IPS DF 6.9 (cell line): ENCODE measurements at regions not wholly inside any gene's neighbourhood (a gene's known extent, or its start where the extent isn't known, plus 50 kb on each side); places are given as distances from the start of the nearest gene placed in this dataset.

Source experiments
- DNase-seq: peaks from one replicate; pipeline ENCODE4 v3.0.0-alpha.2; 2013; ENCODE audit warnings: low read depth, low spot score
- H3K27ac ChIP-seq: one replicate; pipeline ENCODE4 v1.5.1; 2013; ENCODE audit warnings: low read length, control low read depth
- H3K27me3 ChIP-seq: 2 replicates; pipeline ENCODE4 v1.6.1; 2013; ENCODE audit warnings: mild to moderate bottlenecking, low read length; ENCODE audit not compliant: control insufficient read depth, insufficient read depth
- H3K36me3 ChIP-seq: 2 replicates; pipeline ENCODE4 v1.6.1; 2013; ENCODE audit warnings: low read length; ENCODE audit not compliant: control insufficient read depth, insufficient read depth
- H3K4me1 ChIP-seq: 2 replicates; pipeline ENCODE4 v1.6.1; 2013; ENCODE audit warnings: low read length; ENCODE audit not compliant: control insufficient read depth, insufficient read depth
- H3K4me3 ChIP-seq: 2 replicates; pipeline ENCODE4 v1.5.1; 2013; ENCODE audit warnings: mild to moderate bottlenecking, low read length
- H3K9me3 ChIP-seq: 2 replicates; pipeline ENCODE4 v1.6.1; 2013; ENCODE audit warnings: low read length, inconsistent platforms; ENCODE audit not compliant: control insufficient read depth, insufficient read depth
- WGBS: extraction: QIAGEN DNeasy Blood & Tissue Kit; methylation state at CpG from one replicate; pipeline ENCODE4 v1.1.7; 2013; ENCODE audit warnings: mixed read lengths, missing lambda C conversion rate; ENCODE audit not compliant: insufficient read length, insufficient coverage; 5-methylcytosine and 5-hydroxymethylcytosine counted together

DNA sequence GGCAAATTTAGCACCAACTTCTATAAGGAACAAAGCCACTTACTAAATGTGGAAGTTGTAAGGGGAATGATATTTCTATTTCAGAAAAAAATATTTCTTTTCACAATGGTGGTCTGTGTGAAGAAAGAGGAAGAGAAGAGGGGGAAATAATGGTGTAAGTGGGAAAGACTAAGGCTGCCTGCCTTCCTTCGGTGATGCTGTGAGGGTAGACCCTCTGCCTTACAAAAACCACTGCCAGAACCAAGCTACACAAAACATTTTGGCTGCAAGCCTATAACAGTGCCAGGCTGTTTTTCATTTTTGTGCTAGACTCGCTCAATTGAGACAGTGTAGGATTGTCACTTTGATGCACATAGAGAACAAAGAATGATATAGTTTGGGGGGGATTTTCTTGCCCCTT, 286.6 kb downstream of the ZEB2 start:
- Histone ChIP-seq H3K4me1 (no peaks in the 10 kb centered on the region; the same call in 1 of the 2 replicates), H3K4me3 (no peak overlapping the region), H3K36me3 (no peaks in the 10 kb centered on the region), H3K27ac (no peak overlapping the region), H3K27me3 (no peaks in the 10 kb centered on the region), H3K9me3 (no peaks in the 10 kb centered on the region)
- DNase-seq, result no peak
- no CpG with 5 or more reads among the region's 2 CpGs for WGBS

DNA sequence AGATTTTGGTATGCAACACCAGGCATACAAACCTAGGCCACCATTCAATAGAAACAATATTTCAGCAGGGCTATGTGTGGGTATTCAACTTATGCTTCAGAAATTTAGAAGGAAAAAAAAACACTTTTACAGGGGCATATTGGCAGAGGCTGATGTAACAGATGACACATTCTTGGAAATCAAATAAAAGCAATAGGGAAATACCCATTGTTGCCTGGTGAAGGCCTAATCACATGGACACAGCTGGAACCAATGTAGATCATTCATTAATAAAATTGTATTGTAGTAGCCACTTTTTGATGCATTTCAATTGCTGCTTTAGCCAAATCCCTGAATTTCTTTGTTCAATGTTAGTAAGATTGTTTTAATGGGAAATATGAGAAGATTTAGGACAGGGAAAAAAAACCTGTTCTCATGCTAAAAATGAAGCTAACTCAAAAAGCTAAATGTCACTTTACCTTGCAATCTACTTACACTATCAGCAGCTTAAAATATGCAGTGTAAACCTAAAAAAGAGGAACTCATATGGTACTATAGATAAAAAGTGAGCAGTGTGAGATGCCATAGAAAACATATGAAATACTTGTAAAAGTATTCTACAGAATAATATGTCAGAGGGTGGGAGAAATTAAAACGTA, 289.4 kb downstream of the ZEB2 start:
- no peak for DNase-seq
- Histone ChIP-seq H3K4me1 (no peaks in the 10 kb centered on the region; the same call in 1 of the 2 replicates), H3K36me3 (no peaks in the 10 kb centered on the region), H3K27me3 (no peaks in the 10 kb centered on the region), H3K27ac (no peak overlapping the region), H3K4me3 (no peak overlapping the region), H3K9me3 (no peaks in the 10 kb centered on the region)
- no CpG with 5 or more reads among the region's 1 CpG for WGBS

DNA sequence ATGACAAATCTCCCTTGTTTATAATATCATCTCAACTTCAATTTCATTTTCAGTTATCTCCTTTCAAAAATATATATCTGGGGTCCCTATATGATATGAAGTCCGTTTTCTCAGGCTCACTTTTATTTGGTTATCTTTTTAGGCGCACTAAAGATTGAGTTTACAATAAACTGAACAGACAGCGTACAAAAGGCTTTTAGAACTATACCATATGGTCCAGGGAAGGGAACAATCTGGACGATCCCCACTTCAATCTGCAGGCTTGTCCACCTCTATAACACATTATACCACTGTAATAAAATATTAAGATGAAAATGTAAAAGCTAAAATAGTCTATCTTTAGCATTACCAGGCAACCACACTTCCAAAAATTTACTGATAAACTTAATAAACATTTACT, 289.9 kb downstream of the ZEB2 start:
- Histone ChIP-seq H3K9me3 (no peaks in the 10 kb centered on the region), H3K4me3 (no peak overlapping the region), H3K27ac (no peak overlapping the region), H3K27me3 (no peaks in the 10 kb centered on the region), H3K4me1 (no peaks in the 10 kb centered on the region; the same call in 1 of the 2 replicates), H3K36me3 (no peaks in the 10 kb centered on the region)
- DNase-seq, result no peak
- WGBS, result no CpG with 5 or more reads among the region's 4 CpGs

DNA sequence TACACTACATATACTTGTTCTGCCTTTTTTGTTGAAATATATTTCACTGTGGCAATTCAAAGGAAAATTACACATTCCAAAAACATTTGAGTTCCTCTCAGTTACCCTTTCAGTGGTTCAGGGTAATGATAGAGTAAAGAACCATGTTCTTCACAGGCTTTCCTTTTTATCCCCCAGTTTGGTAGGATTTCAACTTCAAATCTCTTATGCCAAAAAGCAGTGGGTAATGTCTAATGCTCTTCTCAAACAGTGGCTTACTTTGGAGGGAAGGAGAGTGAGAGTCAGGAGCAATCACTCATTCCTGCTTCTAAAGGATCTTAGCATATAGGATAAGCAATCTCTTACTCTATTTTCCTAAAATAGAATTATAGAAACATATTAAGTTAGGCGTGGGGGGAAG, 290.6 kb downstream of the ZEB2 start:
- no peaks in the 10 kb centered on the region for H3K9me3 ChIP-seq
- no peaks in the 10 kb centered on the region for H3K27me3 ChIP-seq
- H3K4me3 ChIP-seq, result no peak overlapping the region
- no peak overlapping the region for H3K27ac ChIP-seq
- no peaks in the 10 kb centered on the region for H3K36me3 ChIP-seq
- DNase-seq, result no peak
- no peaks in the 10 kb centered on the region for H3K4me1 ChIP-seq
- no CpG with 5 or more reads among the region's 1 CpG for WGBS

DNA sequence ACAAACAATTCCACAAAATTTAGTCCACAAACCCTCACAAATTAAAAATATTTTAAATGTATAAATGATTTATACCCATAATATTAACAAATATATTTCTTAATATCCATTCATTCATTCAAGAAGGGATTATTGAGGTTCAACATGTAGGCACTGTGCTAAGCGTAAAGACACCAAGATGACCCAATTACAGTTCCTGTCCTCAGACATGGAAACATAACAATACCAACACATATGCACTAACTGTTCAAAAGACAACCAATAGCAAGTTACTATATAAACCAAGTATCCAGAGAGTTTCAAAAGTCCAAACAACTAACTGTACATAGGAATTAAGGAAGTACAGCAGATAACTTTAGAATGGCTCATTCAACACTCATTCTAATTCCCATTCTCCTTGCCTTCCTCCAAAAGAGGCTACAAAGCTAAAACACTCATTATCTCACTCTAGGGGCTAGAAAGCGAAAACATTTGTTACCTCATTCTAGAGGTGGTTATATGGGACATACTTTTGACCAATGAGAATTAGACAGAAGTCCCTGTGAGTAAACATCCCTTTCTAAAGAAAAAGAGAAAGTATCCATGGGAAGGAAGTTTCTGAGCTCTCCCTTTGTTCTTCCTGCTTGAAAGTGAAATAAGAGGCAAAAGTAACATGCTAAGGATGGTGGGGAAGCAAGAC, 292.4 kb downstream of the ZEB2 start:
- Histone ChIP-seq H3K27ac (no peak overlapping the region), H3K36me3 (no peaks in the 10 kb centered on the region), H3K4me3 (no peak overlapping the region), H3K9me3 (no peaks in the 10 kb centered on the region), H3K4me1 (no peaks in the 10 kb centered on the region), H3K27me3 (no peaks in the 10 kb centered on the region)
- no peak for DNase-seq
- no CpG with 5 or more reads among the region's 2 CpGs for WGBS

DNA sequence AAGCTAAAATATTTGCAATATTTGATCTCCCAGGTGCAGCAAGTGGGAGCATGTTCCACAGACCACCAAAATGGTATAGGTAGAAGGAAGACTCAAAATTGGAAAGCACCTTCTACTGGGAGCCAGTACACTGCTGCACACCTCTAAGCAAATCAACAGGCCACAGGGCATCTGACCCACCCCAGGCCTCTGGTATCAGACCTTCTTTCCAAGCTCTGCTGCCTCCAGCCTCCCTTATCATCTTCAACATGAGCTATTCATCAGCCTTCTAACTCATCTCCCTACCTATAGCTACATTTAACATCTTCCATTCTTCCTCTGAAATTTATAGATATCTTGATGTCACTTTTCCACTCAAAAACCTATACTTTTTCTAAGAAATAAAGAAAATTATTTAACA, 294.8 kb downstream of the ZEB2 start:
- no peak for DNase-seq
- H3K4me1 ChIP-seq, result no peaks in the 10 kb centered on the region
- H3K36me3 ChIP-seq, result no peaks in the 10 kb centered on the region
- H3K27me3 ChIP-seq, result no peaks in the 10 kb centered on the region
- H3K9me3 ChIP-seq, result no peaks in the 10 kb centered on the region
- no peak overlapping the region for H3K27ac ChIP-seq
- no peak overlapping the region for H3K4me3 ChIP-seq

DNA sequence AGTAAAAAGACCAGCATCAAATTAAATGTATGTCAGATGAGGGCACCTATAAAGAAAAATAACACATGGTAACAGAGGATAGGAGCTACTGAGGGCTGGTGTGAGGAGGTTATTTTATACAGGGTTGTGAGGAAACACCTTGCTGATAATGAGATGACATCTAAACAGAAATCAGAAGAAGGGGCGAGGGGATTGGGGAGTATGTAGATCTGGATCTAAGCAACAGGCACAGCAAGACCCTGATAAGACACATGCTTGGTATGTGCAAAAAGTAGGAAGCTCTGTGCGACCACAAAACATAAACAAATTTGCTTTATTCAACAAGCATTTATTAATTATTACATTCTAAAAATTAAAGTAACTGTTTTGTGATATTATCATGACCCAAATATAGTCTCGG, 295.4 kb downstream of the ZEB2 start:
- no peak for DNase-seq
- no CpG with 5 or more reads among the region's 3 CpGs for WGBS
- Histone ChIP-seq H3K4me3 (no peak overlapping the region), H3K27ac (no peak overlapping the region), H3K27me3 (no peaks in the 10 kb centered on the region), H3K9me3 (no peaks in the 10 kb centered on the region), H3K4me1 (no peaks in the 10 kb centered on the region), H3K36me3 (no peaks in the 10 kb centered on the region)

DNA sequence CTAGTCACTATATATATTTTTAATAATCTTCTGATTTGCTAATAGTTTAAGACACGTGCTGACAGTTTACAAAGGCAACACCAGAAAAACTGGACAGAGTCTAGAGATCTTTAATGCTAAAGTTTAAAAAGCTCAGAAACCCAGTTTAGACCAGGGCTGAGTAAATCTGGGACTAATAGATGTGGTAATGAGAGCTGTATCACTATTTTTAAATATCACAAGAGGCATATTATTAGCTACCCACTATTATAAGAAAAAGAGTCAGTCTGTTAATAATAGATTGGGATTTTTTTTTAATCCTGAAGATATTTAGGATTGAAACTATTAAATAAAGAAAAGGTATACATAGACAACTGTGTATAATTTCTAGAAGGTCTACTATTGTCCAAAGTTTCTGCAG, 299.9 kb downstream of the ZEB2 start:
- no peaks in the 10 kb centered on the region for H3K27me3 ChIP-seq
- no peak overlapping the region for H3K27ac ChIP-seq
- DNase-seq, result no peak
- H3K4me3 ChIP-seq, result no peak overlapping the region
- no peaks in the 10 kb centered on the region for H3K36me3 ChIP-seq
- no peaks in the 10 kb centered on the region for H3K9me3 ChIP-seq
- WGBS, result no CpG with 5 or more reads among the region's 1 CpG
- H3K4me1 ChIP-seq, result no peaks in the 10 kb centered on the region

DNA sequence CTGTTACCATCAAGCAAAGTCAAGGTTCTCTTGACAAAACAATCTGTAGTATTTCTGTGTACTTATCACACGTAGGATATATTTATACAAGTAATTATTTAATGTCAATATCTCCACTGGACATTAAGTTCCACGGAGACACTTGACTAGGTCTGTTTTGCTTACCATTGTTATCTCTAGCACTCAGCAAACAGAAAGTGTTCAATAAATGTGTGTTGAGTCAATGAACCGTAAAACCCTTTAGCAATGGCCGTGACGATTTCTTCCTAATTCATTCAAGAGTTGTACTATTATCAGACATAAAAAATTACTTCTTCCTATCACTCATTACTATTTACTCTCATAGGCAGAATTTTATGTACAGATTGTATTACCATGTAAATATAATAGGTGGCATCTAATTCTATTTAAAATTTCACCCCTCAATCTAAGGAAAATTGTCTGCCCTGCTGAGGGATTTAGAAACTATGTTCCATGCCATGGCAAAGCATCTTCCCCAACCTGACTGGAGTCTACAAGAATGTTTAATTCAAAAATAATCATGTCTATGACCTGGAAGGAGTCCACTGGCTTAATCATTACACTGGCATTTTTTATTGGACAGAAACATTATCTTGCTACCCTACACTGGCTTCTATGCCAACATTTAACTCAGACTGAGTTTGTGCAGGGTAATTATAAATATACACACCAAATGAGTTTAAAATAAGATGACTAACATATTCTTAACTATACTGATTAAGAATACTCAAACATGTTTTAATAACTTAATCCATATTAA, 301.9 kb downstream of the ZEB2 start:
- H3K27me3 ChIP-seq, result no peaks in the 10 kb centered on the region
- WGBS, result no CpG with 5 or more reads among the region's 5 CpGs
- no peaks in the 10 kb centered on the region for H3K9me3 ChIP-seq
- H3K27ac ChIP-seq, result no peak overlapping the region
- DNase-seq, result no peak
- H3K36me3 ChIP-seq, result no peaks in the 10 kb centered on the region
- no peak overlapping the region for H3K4me3 ChIP-seq
- no peaks in the 10 kb centered on the region for H3K4me1 ChIP-seq

DNA sequence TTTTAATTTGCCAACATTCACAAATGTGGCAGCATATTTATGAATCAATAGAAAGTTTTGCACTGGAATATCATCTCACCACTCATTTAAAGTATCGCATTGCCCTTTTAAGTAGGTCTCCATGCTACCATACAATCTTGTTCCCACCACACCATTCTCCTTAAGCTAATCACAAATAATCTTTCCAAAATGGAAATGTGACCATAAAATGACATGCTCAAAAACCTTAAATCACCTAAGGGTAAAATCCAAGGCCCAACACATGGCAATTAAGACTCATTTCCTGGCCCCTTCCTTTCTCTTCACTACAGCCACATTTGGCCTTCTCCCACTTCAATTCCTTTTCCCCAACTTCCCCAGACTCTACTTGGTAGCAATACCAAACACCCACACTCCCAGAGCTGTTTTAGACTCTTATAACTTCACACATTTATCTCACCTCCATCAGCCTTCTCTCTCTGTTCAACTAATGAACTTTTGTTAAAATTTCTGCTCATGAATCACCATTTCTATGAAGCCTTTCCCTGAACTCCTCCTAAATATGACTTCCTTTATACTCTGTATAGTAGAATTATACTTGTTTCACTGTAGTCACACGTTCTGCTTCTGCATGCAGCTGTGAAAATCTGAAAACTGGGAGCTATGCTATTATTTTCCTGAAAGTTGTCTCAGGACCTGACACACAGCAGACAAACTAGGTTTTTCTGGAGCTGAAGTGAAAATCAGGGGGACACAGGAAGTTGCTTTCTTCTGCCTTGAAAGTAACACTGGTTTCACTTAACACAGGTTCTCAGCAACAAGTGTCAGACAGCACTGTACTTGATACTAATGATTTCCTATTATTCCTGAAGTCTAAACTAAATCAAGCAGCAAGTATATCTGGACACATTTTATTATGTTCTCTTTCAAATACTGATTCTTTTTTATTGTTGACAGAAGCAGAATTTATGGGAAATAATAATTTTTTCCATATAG, 303.9 kb downstream of the ZEB2 start:
- Histone ChIP-seq H3K36me3 (no peaks in the 10 kb centered on the region), H3K9me3 (no peaks in the 10 kb centered on the region), H3K4me3 (no peak overlapping the region), H3K27me3 (no peaks in the 10 kb centered on the region), H3K4me1 (no peaks in the 10 kb centered on the region), H3K27ac (no peak overlapping the region)
- no CpG with 5 or more reads among the region's 2 CpGs for WGBS
- no peak for DNase-seq
